Ascending aorta (tissue), 2 donors: ENCODE measurements at regions not wholly inside any gene's neighbourhood (a gene's known extent, or its start where the extent isn't known, plus 50 kb on each side); places are given as distances from the start of the nearest gene placed in this dataset.
"Not testable (repeated sequence)": the region's sequence is repeated elsewhere in the genome, so short reads cannot be mapped to it uniquely, and the experiment has no call there.

Experiments used
- DNase-seq, 2 donors: peaks; one replicate each; pipeline ENCODE4 v3.0.0-alpha.2; 2019; ENCODE audit warnings: low spot score in 2 of 2
- H3K27ac ChIP-seq, 2 donors: fragments of 200-600 bp; sonication (generic); one replicate each; pipeline ENCODE4 v1.5.1; 2016 to 2017; ENCODE audit warnings: mild to moderate bottlenecking in 1 of 2
- H3K27me3 ChIP-seq: fragments of 200-600 bp; sonication (generic); one replicate; pipeline ENCODE4 v1.5.1; 2017
- H3K36me3 ChIP-seq, 2 donors: fragments of 200-600 bp; sonication (generic); one replicate each; pipeline ENCODE4 v1.5.1; 2016
- H3K4me1 ChIP-seq, 2 donors: fragments of 200-600 bp; sonication (generic); one replicate each; pipeline ENCODE4 v1.5.1; 2016 to 2017; ENCODE audit warnings: mild to moderate bottlenecking in 1 of 2
- H3K4me3 ChIP-seq, 2 donors: fragments of 200-600 bp; sonication (generic); one replicate each; pipeline ENCODE4 v1.5.1; 2016 to 2017; ENCODE audit warnings: mild to moderate bottlenecking in 1 of 2
- H3K9me3 ChIP-seq, 2 donors: fragments of 200-600 bp; sonication (generic); one replicate each; pipeline ENCODE4 v1.5.1; 2016
- CTCF ChIP-seq, 3 experiments: fragments of 200-600 bp in 2 of 3; fragments of 450-650 bp in 1 of 3; sonication (generic) in 2 of 3; IDR thresholded peaks; one replicate each; pipeline ENCODE4 v1.5.1; 2016 to 2019; ENCODE audit warnings: antibody characterized with exemption in 3 of 3, mild to moderate bottlenecking in 1 of 3, moderate library complexity in 1 of 3
- intact Hi-C: fragments of 100-400 bp; cut with DNase I; formaldehyde crosslinking; loops from one replicate; pipeline ENCODE4 v1.15.1; 2023

GRCh38 chr10:131363416-131363815 is 51.9 kb upstream of the TCERG1L start:
- no peak overlapping the region for H3K4me3 ChIP-seq

GRCh38 chr10:131371571-131371970 is 60.0 kb upstream of the TCERG1L start:
- no peak overlapping the region for H3K27ac ChIP-seq
- TF ChIP-seq CTCF (IDR thresholded peaks at IDR 0.05): no peak
- no peaks in the 10 kb centered on the region for H3K4me1 ChIP-seq
- no peaks in the 10 kb centered on the region for H3K36me3 ChIP-seq
- intact Hi-C loops: no loop called here
- DNase-seq: no peak
- no peaks in the 10 kb centered on the region for H3K27me3 ChIP-seq
- no peak overlapping the region for H3K4me3 ChIP-seq
- no peaks in the 10 kb centered on the region for H3K9me3 ChIP-seq

More at GRCh38 chr10:131363416-131363815, 51.9 kb upstream of the TCERG1L start:
- H3K27me3 ChIP-seq: no peaks in the 10 kb centered on the region
- H3K36me3 ChIP-seq: no peaks in the 10 kb centered on the region
- H3K27ac ChIP-seq: no peak overlapping the region
- H3K9me3 ChIP-seq: peaks cover 0 to 3% of the 10 kb centered on the region in 2 donors
- no peak for DNase-seq
- intact Hi-C loops: no loop called here
- H3K4me1 ChIP-seq: no peaks in the 10 kb centered on the region
- TF ChIP-seq CTCF (IDR thresholded peaks at IDR 0.05): no peak

DNA sequence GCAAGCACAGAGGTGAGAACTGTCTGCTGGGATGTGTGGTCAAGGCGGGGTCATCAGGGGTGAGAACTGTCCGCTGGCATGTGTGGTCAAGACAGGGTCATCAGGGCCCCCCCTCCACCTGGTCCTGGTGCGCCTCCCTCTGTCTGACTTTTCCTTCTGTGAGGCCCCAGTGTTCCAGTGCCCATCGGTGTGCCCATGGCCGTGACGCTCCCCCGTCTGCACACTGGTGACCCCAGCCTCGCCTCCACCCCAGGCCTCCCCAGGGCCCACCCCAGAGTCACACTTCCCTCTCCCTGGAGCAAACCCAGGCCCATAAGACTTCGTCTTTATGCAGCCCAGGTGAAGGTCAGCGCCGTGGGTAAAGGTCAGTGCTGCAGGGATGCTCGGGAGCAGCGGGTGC is 70.1 kb upstream of the TCERG1L start:
- Histone ChIP-seq H3K27me3 (no peaks in the 10 kb centered on the region), H3K4me1 (no peaks in the 10 kb centered on the region), H3K36me3 (no peaks in the 10 kb centered on the region), H3K27ac (no peak overlapping the region), H3K9me3 (no peaks in the 10 kb centered on the region), H3K4me3 (no peak overlapping the region)
- no peak for DNase-seq
- TF ChIP-seq CTCF (IDR thresholded peaks at IDR 0.05): no peak
- intact Hi-C loops: no loop called here

- H3K36me3 ChIP-seq, intact Hi-C loops, DNase-seq, H3K27ac ChIP-seq, H3K9me3 ChIP-seq, H3K4me1 ChIP-seq, H3K4me3 ChIP-seq, H3K27me3 ChIP-seq: not testable (repeated sequence)
Measured at GRCh38 chr10:131385161-131385872, 73.8 kb upstream of the TCERG1L start.

- no peak for TF ChIP-seq CTCF (IDR thresholded peaks at IDR 0.05)
- no peak overlapping the region for H3K27ac ChIP-seq
- DNase-seq: no peak
- H3K27me3 ChIP-seq: no peaks in the 10 kb centered on the region
- H3K36me3 ChIP-seq: no peaks in the 10 kb centered on the region
- intact Hi-C loops: no loop called here
- no peak overlapping the region for H3K4me3 ChIP-seq
- H3K9me3 ChIP-seq: no peaks in the 10 kb centered on the region
- H3K4me1 ChIP-seq: no peaks in the 10 kb centered on the region
Measured at GRCh38 chr10:131387018-131387529, 75.6 kb upstream of the TCERG1L start.

DNA sequence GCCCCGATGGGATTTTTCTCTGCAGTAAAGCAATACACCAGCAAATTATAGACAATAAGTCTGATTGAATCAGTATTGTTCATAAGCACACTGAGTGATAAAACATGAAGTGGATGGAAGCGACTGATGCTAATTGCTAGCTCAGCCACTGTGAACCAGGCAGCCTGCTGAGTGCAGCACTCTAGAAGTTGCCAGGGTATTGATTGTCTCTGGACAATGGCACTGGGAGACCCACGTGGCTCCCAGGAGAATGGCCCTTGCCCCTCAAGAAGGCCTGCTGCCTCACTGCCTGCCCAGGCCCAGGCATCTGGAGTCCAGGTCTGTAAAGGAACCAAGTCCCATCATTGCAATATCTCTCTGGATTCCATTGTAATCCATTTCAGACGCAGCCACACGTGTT is 80.4 kb upstream of the TCERG1L start:
- no peak overlapping the region for H3K27ac ChIP-seq
- no peaks in the 10 kb centered on the region for H3K4me1 ChIP-seq
- no peaks in the 10 kb centered on the region for H3K36me3 ChIP-seq
- H3K27me3 ChIP-seq: no peaks in the 10 kb centered on the region
- DNase-seq: no peak
- no peak for TF ChIP-seq CTCF (IDR thresholded peaks at IDR 0.05)
- no peak overlapping the region for H3K4me3 ChIP-seq
- H3K9me3 ChIP-seq: no peaks in the 10 kb centered on the region
- intact Hi-C loops: no loop called here
